Endothelial cell of umbilical vein (primary cell): ENCODE measurements at regions not wholly inside any gene's neighbourhood (a gene's known extent, or its start where the extent isn't known, plus 50 kb on each side); places are given as distances from the start of the nearest gene placed in this dataset.

Experiments
- BruUV-seq: library from RNA; stranded (reverse); fragments of 400-500 nt; replicated peaks from 2 replicates; lab custom pipeline; 2021; lab: Mats Ljungman, UMichigan
- CTCF ChIA-PET: fragments of 300-600, 350-600 bp; sonication (Branson Sonifier 250); formaldehyde crosslinking; loops from one replicate; lab custom pipeline; 2021; ENCODE audit warnings: antibody characterized with exemption, inconsistent platforms; lab: Charles Lee
- POLR2A ChIA-PET: fragments of 300-600, 350-600 bp; sonication (Branson Sonifier 250); formaldehyde crosslinking; loops from one replicate; lab custom pipeline; 2021; ENCODE audit warnings: antibody characterized with exemption, inconsistent platforms; lab: Charles Lee
- DNase-seq: peaks from one replicate; pipeline ENCODE4 v3.0.0-alpha.2; 2011; ENCODE audit warnings: low read depth, low spot score
- FAIRE-seq: peaks from 2 replicates; lab custom pipeline; 2011; peaks lifted over from hg19 to GRCh38; lab: Jason Lieb, UNC
- H2AFZ ChIP-seq: 2 replicates; pipeline ENCODE4 v1.6.0; 2012; ENCODE audit warnings: low read depth, low read length, control low read depth, inconsistent platforms
- H3K27ac ChIP-seq: 2 replicates; pipeline ENCODE4 v1.5.1; 2011; ENCODE audit warnings: low read depth, mild to moderate bottlenecking, control low read depth, low read length, moderate library complexity; ENCODE audit not compliant: insufficient read depth
- H3K27me3 ChIP-seq, 2 experiments: 2 replicates each; pipeline versions ENCODE4 v1.6.0 to v1.6.1; 2011; ENCODE audit warnings: low read length in 2 of 2, mixed read lengths in 1 of 2; ENCODE audit not compliant: control insufficient read depth in 2 of 2, insufficient read depth in 2 of 2
- H3K36me3 ChIP-seq, 2 experiments: 2 replicates in 1 of 2; 3 replicates in 1 of 2; pipeline ENCODE4 v1.5.1; 2011; ENCODE audit warnings: low read length in 2 of 2, mild to moderate bottlenecking in 1 of 2, moderate library complexity in 1 of 2; ENCODE audit not compliant: control insufficient read depth in 2 of 2, insufficient read depth in 2 of 2; ENCODE audit errors: extremely low read depth in 1 of 2
- H3K4me1 ChIP-seq: 3 replicates; pipeline ENCODE4 v1.5.1; 2011; ENCODE audit warnings: mild to moderate bottlenecking, low read length; ENCODE audit not compliant: control insufficient read depth, insufficient read depth; ENCODE audit errors: extremely low read depth
- H3K4me2 ChIP-seq: 2 replicates; pipeline ENCODE4 v1.6.1; 2011; ENCODE audit warnings: low read length, control low read depth, mixed read lengths; ENCODE audit not compliant: insufficient read depth
- H3K4me3 ChIP-seq, 3 experiments: fragments of 200-600 bp in 1 of 3; sonication (generic), shearing (Covaris generic) in 1 of 3; replicated peaks in 1 of 3; 2 replicates each; pipeline ENCODE4 v1.5.1; 2011 to 2016; ENCODE audit warnings: control low read depth in 3 of 3, low read length in 3 of 3, mild to moderate bottlenecking in 2 of 3, inconsistent platforms in 1 of 3, low read depth in 1 of 3, moderate library complexity in 1 of 3; ENCODE audit not compliant: insufficient read depth in 1 of 3
- H3K79me2 ChIP-seq: 2 replicates; pipeline ENCODE4 v1.6.0; 2012; ENCODE audit warnings: low read length, inconsistent platforms; ENCODE audit not compliant: control insufficient read depth, insufficient read depth
- H3K9ac ChIP-seq: replicated peaks from 2 replicates; pipeline ENCODE3; 2011; ENCODE audit warnings: low read length, control low read depth; ENCODE audit not compliant: insufficient read depth; ENCODE audit errors: extremely low read depth
- H3K9me1 ChIP-seq: replicated peaks from 3 replicates; pipeline ENCODE4 v1.6.0; 2011; ENCODE audit warnings: mild to moderate bottlenecking, low read length; ENCODE audit not compliant: control insufficient read depth, insufficient read depth; ENCODE audit errors: extremely low read depth
- H3K9me3 ChIP-seq: replicated peaks from 2 replicates; pipeline ENCODE4 v1.5.1; 2012; ENCODE audit warnings: low read length, inconsistent platforms; ENCODE audit not compliant: control insufficient read depth, insufficient read depth
- H4K20me1 ChIP-seq: replicated peaks from 2 replicates; pipeline ENCODE3; 2011; ENCODE audit warnings: mild to moderate bottlenecking, low read length; ENCODE audit not compliant: control insufficient read depth, insufficient read depth; ENCODE audit errors: extremely low read depth
- CTCF ChIP-seq, 2 donors: IDR thresholded peaks; 1 replicate in 1 of 2; 2 replicates in 1 of 2; pipeline ENCODE4 v1.5.1; 2011; ENCODE audit warnings: low read length in 2 of 2, mild to moderate bottlenecking in 2 of 2, moderate library complexity in 2 of 2, control low read depth in 1 of 2, inconsistent platforms in 1 of 2, low read depth in 1 of 2; ENCODE audit not compliant: insufficient read depth in 1 of 2; ENCODE audit errors: extremely low read depth in 1 of 2
- EZH2 ChIP-seq: IDR thresholded peaks from 2 replicates; pipeline ENCODE4 v1.6.1; 2012; ENCODE audit warnings: borderline replicate concordance, low read depth, mild to moderate bottlenecking, moderate library complexity, low read length, inconsistent platforms; ENCODE audit not compliant: severe bottlenecking
- FOS ChIP-seq: IDR thresholded peaks from 2 replicates; pipeline ENCODE4 v1.6.1; 2011; ENCODE audit warnings: mild to moderate bottlenecking, low read length, moderate library complexity, borderline replicate concordance; ENCODE audit not compliant: insufficient read depth
- GATA2 ChIP-seq: IDR thresholded peaks from 2 replicates; pipeline ENCODE4 v1.7.0; 2011; ENCODE audit warnings: low read depth, mild to moderate bottlenecking, moderate library complexity, mixed read lengths, low read length; ENCODE audit not compliant: insufficient read length, insufficient read depth
- JUN ChIP-seq: IDR thresholded peaks from 2 replicates; pipeline ENCODE4 v1.6.1; 2011; ENCODE audit warnings: borderline replicate concordance, low read depth; ENCODE audit not compliant: insufficient read length, insufficient read depth
- MAX ChIP-seq: IDR thresholded peaks from 2 replicates; pipeline ENCODE4 v1.6.1; 2011; ENCODE audit not compliant: insufficient read depth, insufficient read length
- MYC ChIP-seq: IDR thresholded peaks from one replicate; pipeline ENCODE4 v1.6.1; 2011; ENCODE audit warnings: mild to moderate bottlenecking, low read depth, low read length
- POLR2A ChIP-seq: IDR thresholded peaks from 2 replicates; pipeline ENCODE4 v1.6.1; 2012; ENCODE audit warnings: low read depth, mild to moderate bottlenecking, control low read depth, low read length
- POLR2AphosphoS5 ChIP-seq: IDR thresholded peaks from 2 replicates; pipeline ENCODE4 v1.6.1; 2012; ENCODE audit warnings: low read depth, mild to moderate bottlenecking, control low read depth, low read length, moderate library complexity; ENCODE audit not compliant: insufficient read depth
- dilution Hi-C: fragments of 300-500 bp; cut with MboI; formaldehyde crosslinking; loops from one replicate; pipeline ENCODE4 v1.15.0; 2019; ENCODE audit warnings: low sequenced_read_pairs; ENCODE audit not compliant: extremely low pct_ligation_motif_present
- intact Hi-C: fragments of 100-400 bp; cut with micrococcal nuclease; formaldehyde crosslinking; loops from one replicate; pipeline ENCODE4 v1.10.0; 2022

- H3K27me3 ChIP-seq, result no peaks in the 10 kb centered on the region
- BruUV-seq, result no TSS peak
- no peaks in the 10 kb centered on the region for H3K9me1 ChIP-seq
- H3K4me2 ChIP-seq, result no peak overlapping the region
- H3K79me2 ChIP-seq, result no peaks in the 10 kb centered on the region
- FAIRE-seq, result no peak
- no peak overlapping the region for H3K9ac ChIP-seq
- CTCF ChIA-PET, result no interaction called here
- no peak overlapping the region for H3K4me3 ChIP-seq
- no peak overlapping the region for H2AFZ ChIP-seq
- no peak for DNase-seq
- no peaks in the 10 kb centered on the region for H3K9me3 ChIP-seq
- POLR2A ChIA-PET, result no interaction called here
- no peak overlapping the region for H3K27ac ChIP-seq
- TF ChIP-seq POLR2A, result no peak
- no peak for TF ChIP-seq FOS
- no peak for TF ChIP-seq GATA2
- TF ChIP-seq JUN, result no peak
- TF ChIP-seq MYC, result no peak
- no peak for TF ChIP-seq MAX
- no peak for TF ChIP-seq POLR2AphosphoS5
- no peak for TF ChIP-seq EZH2
- TF ChIP-seq CTCF (IDR thresholded peaks at IDR 0.05; ENCODE audit: extremely low read depth in 1 of 2, insufficient read depth in 1 of 2, low read depth in 1 of 2, low read length in 2 of 2), result no peak
- H3K4me1 ChIP-seq, result no peaks in the 10 kb centered on the region
- intact Hi-C loops (no loop called here), dilution Hi-C loops (no loop called here)
- no peaks in the 10 kb centered on the region for H4K20me1 ChIP-seq
- H3K36me3 ChIP-seq, result no peaks in the 10 kb centered on the region
Observed at GRCh38 chr1:58003988-58004387, 542.5 kb downstream of the OMA1 start.
